H9 (cell line): ENCODE measurements at regions not wholly inside any gene's neighbourhood (a gene's known extent, or its start where the extent isn't known, plus 50 kb on each side); places are given as distances from the start of the nearest gene placed in this dataset.

Experiments used
- DNase-seq: peaks from one replicate; pipeline ENCODE4 v3.0.0-alpha.2; 2017
- H2AFZ ChIP-seq: one replicate; pipeline ENCODE4 v1.6.1; 2013; ENCODE audit warnings: mild to moderate bottlenecking, low read length, control low read depth, moderate library complexity
- H2AK5ac ChIP-seq: 2 replicates; pipeline ENCODE4 v1.6.1; 2013; ENCODE audit warnings: low read length, control low read depth, mixed read lengths; ENCODE audit not compliant: insufficient read length
- H2BK120ac ChIP-seq: one replicate; pipeline ENCODE4 v1.6.1; 2013; ENCODE audit warnings: low read depth, mild to moderate bottlenecking, low read length, control low read depth, inconsistent platforms; ENCODE audit not compliant: poor library complexity, severe bottlenecking
- H2BK12ac ChIP-seq: 2 replicates; pipeline ENCODE4 v1.6.1; 2013; ENCODE audit warnings: low read length, control low read depth, mixed read lengths, low read depth; ENCODE audit not compliant: insufficient read length
- H2BK15ac ChIP-seq: 2 replicates; pipeline ENCODE4 v1.6.1; 2013; ENCODE audit warnings: low read depth, low read length, control low read depth
- H2BK20ac ChIP-seq: one replicate; pipeline ENCODE4 v1.6.1; 2013; ENCODE audit warnings: low read depth, mild to moderate bottlenecking, low read length, control low read depth, inconsistent platforms; ENCODE audit not compliant: poor library complexity, severe bottlenecking
- H2BK5ac ChIP-seq: 2 replicates; pipeline ENCODE4 v1.6.1; 2013; ENCODE audit warnings: low read length, control low read depth, mixed read lengths; ENCODE audit not compliant: insufficient read length
- H3K14ac ChIP-seq: 2 replicates; pipeline ENCODE4 v1.6.1; 2013; ENCODE audit warnings: low read length, control low read depth; ENCODE audit not compliant: insufficient read depth
- H3K18ac ChIP-seq: 2 replicates; pipeline ENCODE4 v1.6.1; 2013; ENCODE audit warnings: low read depth, mild to moderate bottlenecking, mixed read lengths, low read length, control low read depth; ENCODE audit not compliant: insufficient read length
- H3K23ac ChIP-seq: 2 replicates; pipeline ENCODE4 v1.6.1; 2013; ENCODE audit warnings: low read length, control low read depth, mixed read lengths, low read depth; ENCODE audit not compliant: insufficient read length
- H3K23me2 ChIP-seq: 2 replicates; pipeline ENCODE4 v1.6.1; 2013; ENCODE audit warnings: low read depth, mild to moderate bottlenecking, mixed read lengths, low read length, control low read depth; ENCODE audit not compliant: insufficient read length, poor library complexity, severe bottlenecking
- H3K27ac ChIP-seq: 2 replicates; pipeline ENCODE4 v1.5.1; 2013; ENCODE audit warnings: low read length, control low read depth, mixed read lengths, low read depth; ENCODE audit not compliant: insufficient read length
- H3K27me3 ChIP-seq: 2 replicates; pipeline ENCODE4 v1.6.1; 2013; ENCODE audit warnings: low read length, control low read depth, inconsistent platforms; ENCODE audit not compliant: insufficient read depth
- H3K4ac ChIP-seq: 2 replicates; pipeline ENCODE4 v1.6.1; 2013; ENCODE audit warnings: low read depth, mild to moderate bottlenecking, control low read depth, inconsistent platforms, low read length, moderate library complexity
- H3K4me1 ChIP-seq: 2 replicates; pipeline ENCODE4 v1.6.1; 2013; ENCODE audit warnings: low read length, control low read depth, inconsistent platforms; ENCODE audit not compliant: insufficient read depth
- H3K4me2 ChIP-seq: 2 replicates; pipeline ENCODE4 v1.6.1; 2013; ENCODE audit warnings: low read length, control low read depth, mixed read lengths; ENCODE audit not compliant: insufficient read length, insufficient read depth
- H3K56ac ChIP-seq: 2 replicates; pipeline ENCODE4 v1.6.1; 2013; ENCODE audit warnings: low read depth, mild to moderate bottlenecking, mixed read lengths, low read length, control low read depth; ENCODE audit not compliant: insufficient read length
- H3K79me1 ChIP-seq: 2 replicates; pipeline ENCODE4 v1.6.1; 2013; ENCODE audit warnings: low read depth, mild to moderate bottlenecking, moderate library complexity, low read length, control low read depth, inconsistent platforms; ENCODE audit not compliant: insufficient read depth, poor library complexity, severe bottlenecking
- H3K79me2 ChIP-seq: 2 replicates; pipeline ENCODE4 v1.6.1; 2013; ENCODE audit warnings: low read length, control low read depth, inconsistent platforms; ENCODE audit not compliant: insufficient read depth
- H3K9ac ChIP-seq: 2 replicates; pipeline ENCODE4 v1.6.1; 2013; ENCODE audit warnings: low read length, control low read depth, mixed read lengths; ENCODE audit not compliant: insufficient read length; ENCODE audit errors: extremely low read depth
- H3K9me3 ChIP-seq: one replicate; pipeline ENCODE4 v1.6.1; 2013; ENCODE audit warnings: low read depth, low read length, inconsistent platforms; ENCODE audit not compliant: control insufficient read depth
- H3T11ph ChIP-seq: one replicate; pipeline ENCODE4 v1.6.1; 2013; ENCODE audit warnings: mild to moderate bottlenecking, low read length, control low read depth, inconsistent platforms
- H4K20me1 ChIP-seq: one replicate; pipeline ENCODE4 v1.6.1; 2013; ENCODE audit not compliant: control insufficient read depth, insufficient read length, insufficient read depth
- H4K5ac ChIP-seq: 2 replicates; pipeline ENCODE4 v1.6.1; 2013; ENCODE audit warnings: low read depth, mild to moderate bottlenecking, mixed read lengths, low read length, control low read depth; ENCODE audit not compliant: insufficient read length
- H4K8ac ChIP-seq: replicated peaks from 2 replicates; pipeline ENCODE4 v1.6.1; 2013; ENCODE audit warnings: low read length, control low read depth, mixed read lengths, low read depth; ENCODE audit not compliant: insufficient read length
- H4K91ac ChIP-seq: 2 replicates; pipeline ENCODE4 v1.6.1; 2013; ENCODE audit warnings: low read depth, mild to moderate bottlenecking, moderate library complexity, mixed read lengths, low read length, control low read depth; ENCODE audit not compliant: insufficient read length
- H3K27ac Mint-ChIP-seq, 3 experiments: 2 replicates in 2 of 3; 3 replicates in 1 of 3; pipeline ENCODE4 v1.8.0; 2020 to 2021; ENCODE audit warnings: mixed read lengths in 3 of 3, mild to moderate bottlenecking in 1 of 3, moderate library complexity in 1 of 3
- H3K27me3 Mint-ChIP-seq: 2 replicates; pipeline ENCODE4 v1.8.0; 2021; ENCODE audit warnings: low read depth, mild to moderate bottlenecking, moderate library complexity, mixed read lengths
- H3K36me3 Mint-ChIP-seq, 3 experiments: 2 replicates in 2 of 3; 3 replicates in 1 of 3; pipeline ENCODE4 v1.8.0; 2020 to 2021; ENCODE audit warnings: low read depth in 3 of 3, mixed read lengths in 3 of 3; ENCODE audit not compliant: insufficient read depth in 1 of 3
- H3K4me1 Mint-ChIP-seq, 2 experiments: 2 replicates each; pipeline ENCODE4 v1.8.0; 2020; ENCODE audit warnings: mixed read lengths in 2 of 2
- H3K4me3 Mint-ChIP-seq, 2 experiments: 2 replicates in 1 of 2; 3 replicates in 1 of 2; pipeline ENCODE4 v1.8.0; 2020 to 2021; ENCODE audit warnings: mild to moderate bottlenecking in 2 of 2, mixed read lengths in 2 of 2, moderate library complexity in 1 of 2
- H3K9me3 Mint-ChIP-seq, 2 experiments: 2 replicates in 1 of 2; 3 replicates in 1 of 2; pipeline ENCODE4 v1.8.0; 2020; ENCODE audit warnings: mild to moderate bottlenecking in 2 of 2, mixed read lengths in 2 of 2, moderate library complexity in 1 of 2
- WGBS: extraction: QIAGEN DNeasy Blood & Tissue Kit; methylation state at CpG from one replicate; pipeline ENCODE4 v1.1.7; 2013; ENCODE audit warnings: missing lambda C conversion rate, low lambda C conversion rate, mixed read lengths; ENCODE audit not compliant: insufficient read length; ENCODE audit errors: extremely low coverage; 5-methylcytosine and 5-hydroxymethylcytosine counted together
- TF ChIP-seq, protein P1 (sequence below): fragments of 200-600 bp; sonication (generic); conservative IDR thresholded peaks from 3 replicates; pipeline ENCODE4 v1.8.0; 2021; ENCODE audit warnings: antibody characterized with exemption, mild to moderate bottlenecking

DNA sequence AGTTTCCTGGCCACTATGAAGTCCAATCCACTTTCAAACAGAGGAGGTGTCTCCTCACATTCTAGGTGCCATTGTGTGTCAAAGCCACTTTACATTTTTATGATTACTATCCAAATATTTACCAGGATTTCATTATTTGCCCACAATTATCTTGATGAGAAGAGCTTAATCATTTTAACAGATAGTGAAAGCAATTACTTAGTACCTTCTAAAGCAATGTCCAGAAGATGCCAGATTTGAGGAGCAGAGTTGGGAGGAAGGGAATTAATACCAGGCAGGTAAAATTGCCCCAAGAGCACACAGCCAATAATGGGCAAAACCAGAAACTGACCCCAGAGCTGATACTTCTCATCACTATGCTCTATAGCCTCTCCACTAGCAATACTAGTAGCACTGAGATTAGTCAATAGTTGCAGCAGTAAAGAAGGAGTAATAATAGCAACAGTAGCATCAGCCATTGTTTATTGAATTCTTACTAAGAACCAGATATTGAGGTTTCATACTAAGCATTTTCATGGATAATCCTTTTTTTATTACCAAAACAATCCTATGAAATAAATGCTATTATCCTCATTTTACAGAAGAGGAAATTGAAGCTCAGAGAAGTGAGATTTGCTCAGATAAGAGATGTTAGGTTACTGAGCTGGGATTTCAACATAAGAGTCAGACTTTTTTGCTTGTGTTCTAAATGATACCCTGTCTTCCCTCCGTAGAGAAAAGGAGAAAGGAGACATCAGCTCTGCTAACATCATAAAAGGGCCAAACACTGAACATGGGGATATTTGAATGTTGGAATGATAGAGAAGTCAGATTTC is 509.3 kb upstream of the CFAP20DC start:
- Histone ChIP-seq H4K91ac (no peak overlapping the region), H3K23ac (no peak overlapping the region), H3T11ph (no peak overlapping the region), H3K14ac (no peak overlapping the region), H3K4ac (no peak overlapping the region), H4K20me1 (no peaks in the 10 kb centered on the region), H2AFZ (no peak overlapping the region), H3K23me2 (no peaks in the 10 kb centered on the region), H3K27ac (no peak overlapping the region), H3K9me3 (no peaks in the 10 kb centered on the region), H4K5ac (no peak overlapping the region), H3K27me3 (no peaks in the 10 kb centered on the region), H3K9ac (no peak overlapping the region), H3K18ac (no peak overlapping the region), H4K8ac (no peak overlapping the region), H3K79me2 (no peaks in the 10 kb centered on the region), H3K56ac (no peak overlapping the region), H2BK15ac (no peak overlapping the region), H3K79me1 (no peaks in the 10 kb centered on the region), H3K4me1 (no peaks in the 10 kb centered on the region), H2BK5ac (no peak overlapping the region), H2BK12ac (no peak overlapping the region), H3K4me2 (no peak overlapping the region), H2BK120ac (no peak overlapping the region), H2BK20ac (no peak overlapping the region), H2AK5ac (no peak overlapping the region)
- H3K27ac Mint-ChIP-seq: no peak overlapping the region
- no CpG with 5 or more reads among the region's 1 CpG for WGBS
- no peak overlapping the region for H3K4me3 Mint-ChIP-seq
- TF ChIP-seq, protein P1, sequence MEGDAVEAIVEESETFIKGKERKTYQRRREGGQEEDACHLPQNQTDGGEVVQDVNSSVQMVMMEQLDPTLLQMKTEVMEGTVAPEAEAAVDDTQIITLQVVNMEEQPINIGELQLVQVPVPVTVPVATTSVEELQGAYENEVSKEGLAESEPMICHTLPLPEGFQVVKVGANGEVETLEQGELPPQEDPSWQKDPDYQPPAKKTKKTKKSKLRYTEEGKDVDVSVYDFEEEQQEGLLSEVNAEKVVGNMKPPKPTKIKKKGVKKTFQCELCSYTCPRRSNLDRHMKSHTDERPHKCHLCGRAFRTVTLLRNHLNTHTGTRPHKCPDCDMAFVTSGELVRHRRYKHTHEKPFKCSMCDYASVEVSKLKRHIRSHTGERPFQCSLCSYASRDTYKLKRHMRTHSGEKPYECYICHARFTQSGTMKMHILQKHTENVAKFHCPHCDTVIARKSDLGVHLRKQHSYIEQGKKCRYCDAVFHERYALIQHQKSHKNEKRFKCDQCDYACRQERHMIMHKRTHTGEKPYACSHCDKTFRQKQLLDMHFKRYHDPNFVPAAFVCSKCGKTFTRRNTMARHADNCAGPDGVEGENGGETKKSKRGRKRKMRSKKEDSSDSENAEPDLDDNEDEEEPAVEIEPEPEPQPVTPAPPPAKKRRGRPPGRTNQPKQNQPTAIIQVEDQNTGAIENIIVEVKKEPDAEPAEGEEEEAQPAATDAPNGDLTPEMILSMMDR: no peak
- H3K4me1 Mint-ChIP-seq: no peaks in the 10 kb centered on the region
- no peaks in the 10 kb centered on the region; the same call in 1 of the 2 replicates for H3K27me3 Mint-ChIP-seq
- DNase-seq: no peak
- H3K36me3 Mint-ChIP-seq: no peaks in the 10 kb centered on the region
- H3K9me3 Mint-ChIP-seq: no peaks in the 10 kb centered on the region
